Activated CD8-positive, alpha-beta memory T cell treated with anti-CD3 and anti-CD28 coated beads, Interleukin-2, amount 10 ng/mL, durations not matched to agents 7 days and 5 days (primary cell): ENCODE measurements at regions not wholly inside any gene's neighbourhood (a gene's known extent, or its start where the extent isn't known, plus 50 kb on each side); places are given as distances from the start of the nearest gene placed in this dataset.

ENCODE experiments used
- ATAC-seq: fragments of 150-1000 bp; cut with Tn5 transposase; one replicate; pipeline ENCODE4 v1.10.0; 2021; ENCODE audit warnings: moderate library complexity
- CTCF ChIA-PET: fragments of 350-600 bp; sonication (Branson Sonifier 250); formaldehyde crosslinking; loops from one replicate; lab custom pipeline; 2021; ENCODE audit warnings: antibody characterized with exemption; lab: Charles Lee
- DNase-seq: peaks from one replicate; pipeline ENCODE4 v3.0.0-alpha.2; 2020
- H3K27ac Mint-ChIP-seq: one replicate; pipeline ENCODE4 v1.8.0; 2021; ENCODE audit warnings: mild to moderate bottlenecking, mixed read lengths
- H3K27me3 Mint-ChIP-seq: one replicate; pipeline ENCODE4 v1.8.0; 2021; ENCODE audit warnings: mixed read lengths
- H3K36me3 Mint-ChIP-seq: one replicate; pipeline ENCODE4 v1.8.0; 2021; ENCODE audit warnings: mild to moderate bottlenecking, mixed read lengths
- H3K4me1 Mint-ChIP-seq: one replicate; pipeline ENCODE4 v1.8.0; 2021; ENCODE audit warnings: mixed read lengths
- H3K4me3 Mint-ChIP-seq: one replicate; pipeline ENCODE4 v1.8.0; 2021; ENCODE audit warnings: mild to moderate bottlenecking, moderate library complexity, mixed read lengths
- H3K9me3 Mint-ChIP-seq: one replicate; pipeline ENCODE4 v1.8.0; 2022; ENCODE audit warnings: low read depth, mixed read lengths

DNA sequence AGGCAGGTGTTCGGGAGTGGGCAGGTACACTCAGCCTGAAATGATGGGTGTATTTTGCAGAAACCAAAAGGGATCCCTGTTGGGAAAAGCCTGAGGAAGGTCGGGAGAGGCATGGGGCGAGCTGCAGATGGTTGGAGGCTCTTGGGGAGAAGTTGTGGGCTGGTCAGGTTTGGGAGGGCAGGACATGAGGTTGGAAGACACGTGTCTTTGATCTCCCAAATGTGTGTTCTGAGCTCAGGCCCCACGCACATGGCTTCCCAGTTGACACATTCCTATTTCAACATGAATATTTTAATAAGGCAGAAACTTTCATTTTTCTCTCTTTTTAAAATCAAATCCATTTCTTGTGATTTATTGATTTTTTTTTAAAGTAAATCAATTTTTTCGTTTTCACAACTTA, 1003.3 kb downstream of the TBC1D22A start:
- Mint-ChIP-seq H3K4me1 (no peaks in the 10 kb centered on the region), H3K27ac (no peak overlapping the region), H3K9me3 (peaks cover 2% of the 10 kb centered on the region), H3K36me3 (no peaks in the 10 kb centered on the region), H3K27me3 (no peaks in the 10 kb centered on the region), H3K4me3 (no peak overlapping the region)
- no peak for ATAC-seq
- CTCF ChIA-PET, result no interaction called here
- no peak for DNase-seq

DNA sequence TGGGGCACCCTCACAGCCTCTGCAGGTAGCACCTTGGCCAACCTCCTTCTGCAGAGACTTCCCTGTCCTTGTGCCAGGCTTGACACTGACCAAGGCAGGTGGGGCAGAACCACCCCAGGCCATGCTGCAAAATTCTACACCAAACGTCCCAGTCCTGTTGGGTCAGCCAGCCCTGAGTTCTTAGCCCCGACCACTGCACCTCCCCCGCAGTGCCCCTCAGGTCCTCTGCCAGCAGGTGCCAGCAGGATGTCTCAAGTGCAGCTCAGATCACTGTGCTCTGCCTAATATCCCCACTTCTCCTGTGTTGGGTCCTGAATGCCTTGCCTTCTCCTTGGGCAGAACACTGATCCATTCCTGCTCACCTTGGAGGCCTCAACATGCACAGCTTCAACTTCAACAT, 999.7 kb downstream of the TBC1D22A start:
- peaks cover 2% of the 10 kb centered on the region for H3K9me3 Mint-ChIP-seq
- no peak for DNase-seq
- no peaks in the 10 kb centered on the region for H3K36me3 Mint-ChIP-seq
- no peaks in the 10 kb centered on the region for H3K4me1 Mint-ChIP-seq
- H3K4me3 Mint-ChIP-seq, result no peak overlapping the region
- ATAC-seq, result no peak
- H3K27ac Mint-ChIP-seq, result no peak overlapping the region
- CTCF ChIA-PET, result no interaction called here
- H3K27me3 Mint-ChIP-seq, result no peaks in the 10 kb centered on the region

DNA sequence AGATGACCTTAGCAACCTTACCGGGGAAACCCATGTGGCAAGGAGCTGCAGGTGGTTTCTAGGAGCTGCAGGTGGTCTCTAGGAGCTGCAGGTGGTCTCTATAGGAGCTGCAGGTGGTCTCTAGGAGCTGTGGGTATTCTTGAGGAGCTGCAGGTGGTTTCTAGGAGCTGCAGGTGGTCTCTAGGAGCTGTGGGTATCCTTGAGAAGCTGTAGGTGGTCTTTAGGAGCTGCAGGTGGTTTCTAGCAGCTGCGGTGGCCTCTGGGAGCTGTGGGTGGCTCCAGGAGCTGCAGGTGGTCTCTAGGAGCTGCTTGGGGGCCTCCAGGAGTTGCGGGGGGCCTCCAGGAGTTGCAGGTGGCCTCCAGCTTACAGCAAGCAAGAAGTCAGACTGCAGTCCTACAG, 997.5 kb downstream of the TBC1D22A start:
- Mint-ChIP-seq H3K4me1 (no peaks in the 10 kb centered on the region), H3K27ac (no peak overlapping the region), H3K4me3 (no peak overlapping the region), H3K36me3 (no peaks in the 10 kb centered on the region), H3K9me3 (peaks cover 2% of the 10 kb centered on the region), H3K27me3 (no peaks in the 10 kb centered on the region)
- CTCF ChIA-PET, result no interaction called here
- ATAC-seq (no peak), DNase-seq (no peak)

DNA sequence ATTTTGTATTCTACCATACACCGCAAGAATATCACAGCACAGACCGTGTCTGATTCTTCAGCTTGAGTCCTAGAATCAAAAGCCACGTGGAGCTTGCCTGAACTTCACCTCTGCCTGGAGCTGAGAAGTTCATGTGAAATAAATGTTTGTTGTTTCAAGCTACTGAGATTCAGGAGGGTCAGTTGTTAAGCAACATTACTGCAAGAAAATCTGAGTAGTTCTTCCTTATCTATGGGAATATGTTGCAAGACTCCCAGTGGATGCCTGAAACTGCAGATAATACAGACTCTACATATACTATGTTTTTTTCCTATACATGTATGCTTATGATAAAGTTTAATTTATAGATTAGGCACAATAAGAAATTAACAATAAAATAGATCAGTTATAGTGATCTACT, 995.3 kb downstream of the TBC1D22A start:
- no peak overlapping the region for H3K4me3 Mint-ChIP-seq
- no peaks in the 10 kb centered on the region for H3K4me1 Mint-ChIP-seq
- DNase-seq (no peak), ATAC-seq (no peak)
- CTCF ChIA-PET, result no interaction called here
- peaks cover 2% of the 10 kb centered on the region for H3K9me3 Mint-ChIP-seq
- H3K27me3 Mint-ChIP-seq, result no peaks in the 10 kb centered on the region
- H3K27ac Mint-ChIP-seq, result no peak overlapping the region
- H3K36me3 Mint-ChIP-seq, result no peaks in the 10 kb centered on the region

DNA sequence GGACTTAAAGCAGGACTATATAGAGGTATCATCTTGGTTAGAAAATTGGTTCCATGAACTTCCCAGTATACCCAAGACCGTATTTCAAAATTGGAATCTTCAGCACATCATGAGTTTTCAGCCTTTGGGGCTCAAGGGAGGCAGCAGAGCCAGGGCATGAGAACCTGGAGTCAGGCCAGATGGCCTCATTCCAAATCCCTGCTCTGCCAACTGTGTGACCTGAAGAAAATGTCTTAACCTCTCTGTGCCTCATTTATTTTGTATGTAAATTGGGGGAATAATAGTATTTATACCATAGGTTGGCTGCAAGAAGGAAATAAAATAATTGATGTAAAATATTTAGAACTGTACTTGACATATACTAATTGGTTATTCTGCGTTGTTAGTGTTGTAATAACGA, 987.6 kb downstream of the TBC1D22A start:
- no peaks in the 10 kb centered on the region for H3K27me3 Mint-ChIP-seq
- no peaks in the 10 kb centered on the region for H3K4me1 Mint-ChIP-seq
- H3K36me3 Mint-ChIP-seq, result no peaks in the 10 kb centered on the region
- ATAC-seq (no peak), DNase-seq (no peak)
- H3K27ac Mint-ChIP-seq, result no peak overlapping the region
- CTCF ChIA-PET, result no interaction called here
- H3K4me3 Mint-ChIP-seq, result no peak overlapping the region
- H3K9me3 Mint-ChIP-seq, result peaks cover 2% of the 10 kb centered on the region

DNA sequence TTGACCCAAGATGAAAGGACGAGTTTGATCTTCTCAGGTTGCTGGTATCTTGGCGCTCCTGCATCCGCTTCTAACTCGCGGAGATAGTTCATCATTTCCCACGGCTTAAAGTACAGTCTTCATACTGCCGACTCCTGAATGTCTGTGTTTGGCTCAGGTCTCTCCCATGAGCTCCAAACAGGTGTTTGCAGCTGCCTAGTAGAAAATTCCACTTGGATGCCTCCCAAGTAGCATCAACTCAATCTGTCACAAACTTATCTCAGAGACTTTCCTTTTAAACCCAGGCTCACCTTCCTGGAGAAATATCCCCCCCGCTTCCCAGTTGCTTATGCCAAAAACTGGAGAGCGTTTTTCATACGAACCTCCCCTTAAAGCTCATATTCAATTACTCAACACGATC, 986.5 kb downstream of the TBC1D22A start:
- Mint-ChIP-seq H3K27ac (no peak overlapping the region), H3K9me3 (peaks cover under 1% of the 10 kb centered on the region), H3K36me3 (no peaks in the 10 kb centered on the region), H3K4me3 (no peak overlapping the region), H3K4me1 (no peaks in the 10 kb centered on the region), H3K27me3 (no peaks in the 10 kb centered on the region)
- ATAC-seq (no peak), DNase-seq (no peak)
- CTCF ChIA-PET, result no interaction called here

DNA sequence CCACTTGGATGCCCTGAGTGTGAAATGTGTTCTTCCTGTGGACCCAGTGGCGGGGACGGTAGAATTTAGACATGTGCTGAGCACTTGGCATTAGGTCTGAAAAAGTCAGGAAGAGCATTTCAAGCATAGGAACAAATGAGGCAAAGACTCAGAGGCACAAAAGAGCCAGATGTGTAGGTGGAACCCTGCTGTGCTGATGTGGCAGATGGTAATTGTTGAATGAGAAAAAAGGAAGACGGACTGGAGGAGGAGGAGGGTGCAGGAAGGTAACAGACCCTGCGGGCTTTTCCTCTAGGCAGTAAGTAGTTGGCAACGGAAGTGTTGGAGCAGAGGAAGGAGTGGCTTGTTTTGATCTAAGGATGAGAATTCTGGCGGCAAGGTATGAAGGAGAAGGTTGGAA, 985.8 kb downstream of the TBC1D22A start:
- Mint-ChIP-seq H3K9me3 (no peaks in the 10 kb centered on the region), H3K36me3 (no peaks in the 10 kb centered on the region), H3K4me1 (no peaks in the 10 kb centered on the region), H3K4me3 (no peak overlapping the region), H3K27me3 (no peaks in the 10 kb centered on the region), H3K27ac (no peak overlapping the region)
- CTCF ChIA-PET, result no interaction called here
- DNase-seq (no peak), ATAC-seq (no peak)

DNA sequence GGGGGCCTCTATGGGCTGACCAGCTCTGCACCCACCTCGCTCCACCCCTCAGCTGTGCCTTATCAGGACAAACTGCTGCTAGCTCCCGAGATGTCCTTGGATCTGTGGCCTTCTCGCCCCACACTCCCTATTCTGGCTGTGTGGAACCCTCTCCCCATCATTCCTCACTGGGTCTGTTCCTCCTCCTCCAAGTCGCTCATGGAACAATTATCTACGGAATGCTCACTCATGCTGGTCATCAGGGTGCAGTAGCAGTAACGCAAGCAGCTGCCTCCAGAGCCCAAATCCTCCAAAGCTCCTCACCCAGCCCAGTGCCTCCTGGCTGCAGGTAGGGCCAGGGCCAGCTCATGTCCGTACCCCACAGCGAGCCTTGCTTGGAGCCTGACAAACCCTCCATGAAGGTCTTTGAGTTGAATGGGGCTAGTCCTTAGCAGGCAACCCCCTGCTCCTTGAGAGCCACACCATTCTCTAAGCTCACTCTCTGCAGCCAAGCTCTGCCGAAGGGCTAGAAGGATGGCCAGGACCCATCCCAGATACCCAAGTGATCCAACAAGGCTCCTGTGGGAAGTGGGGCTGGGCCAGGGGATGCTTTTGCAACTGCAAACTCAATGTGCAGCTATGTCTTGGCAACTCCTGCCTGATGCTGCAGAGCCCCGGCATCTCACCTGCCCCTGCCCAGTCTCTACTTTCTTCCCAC, 977.8 kb downstream of the TBC1D22A start:
- DNase-seq, result no peak
- H3K4me3 Mint-ChIP-seq, result no peak overlapping the region
- no peak overlapping the region for H3K27ac Mint-ChIP-seq
- H3K9me3 Mint-ChIP-seq, result no peaks in the 10 kb centered on the region
- no peaks in the 10 kb centered on the region for H3K36me3 Mint-ChIP-seq
- CTCF ChIA-PET, result no interaction called here
- no peaks in the 10 kb centered on the region for H3K4me1 Mint-ChIP-seq
- ATAC-seq, result no peak
- H3K27me3 Mint-ChIP-seq, result no peaks in the 10 kb centered on the region

DNA sequence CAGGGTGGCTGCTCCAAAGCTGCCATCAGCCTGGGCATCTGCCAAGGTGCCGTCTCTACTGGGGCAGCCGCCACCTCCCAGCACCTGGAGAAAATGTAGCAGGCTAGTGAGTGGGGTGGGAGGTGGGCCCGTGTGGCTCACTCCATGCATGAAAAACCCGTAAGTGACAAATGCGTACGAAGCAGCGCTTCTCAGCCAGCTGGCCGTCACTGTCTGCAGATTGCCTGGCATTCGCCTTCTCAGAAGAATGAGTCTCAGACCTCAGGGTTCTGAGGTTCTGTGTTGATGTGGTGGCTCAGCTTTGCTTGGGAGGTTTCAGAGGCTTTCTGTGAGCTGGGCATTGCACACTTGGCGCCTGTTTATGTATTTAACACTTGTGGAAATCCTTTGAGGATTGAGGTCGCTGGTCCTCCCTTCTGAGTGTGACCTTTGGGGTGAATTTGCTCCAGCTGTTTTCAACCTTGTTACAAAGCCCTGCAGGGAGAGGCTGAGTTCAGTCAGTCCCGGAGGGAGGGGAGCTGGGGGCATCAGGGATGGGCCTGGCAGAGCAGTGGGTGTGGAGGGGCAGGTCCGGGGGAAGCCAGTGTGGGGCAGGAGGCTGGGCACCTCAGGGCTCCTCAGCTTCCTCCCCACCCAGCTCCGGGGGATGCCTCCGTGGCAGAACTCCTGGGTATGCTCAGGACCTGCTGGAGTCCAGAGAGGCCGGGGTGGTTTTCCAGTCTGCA, 977.0 kb downstream of the TBC1D22A start:
- Mint-ChIP-seq H3K9me3 (no peaks in the 10 kb centered on the region), H3K4me3 (no peak overlapping the region), H3K27ac (no peak overlapping the region), H3K36me3 (no peaks in the 10 kb centered on the region), H3K27me3 (no peaks in the 10 kb centered on the region), H3K4me1 (no peaks in the 10 kb centered on the region)
- CTCF ChIA-PET, result no interaction called here
- DNase-seq, result no peak
- ATAC-seq, result no peak

DNA sequence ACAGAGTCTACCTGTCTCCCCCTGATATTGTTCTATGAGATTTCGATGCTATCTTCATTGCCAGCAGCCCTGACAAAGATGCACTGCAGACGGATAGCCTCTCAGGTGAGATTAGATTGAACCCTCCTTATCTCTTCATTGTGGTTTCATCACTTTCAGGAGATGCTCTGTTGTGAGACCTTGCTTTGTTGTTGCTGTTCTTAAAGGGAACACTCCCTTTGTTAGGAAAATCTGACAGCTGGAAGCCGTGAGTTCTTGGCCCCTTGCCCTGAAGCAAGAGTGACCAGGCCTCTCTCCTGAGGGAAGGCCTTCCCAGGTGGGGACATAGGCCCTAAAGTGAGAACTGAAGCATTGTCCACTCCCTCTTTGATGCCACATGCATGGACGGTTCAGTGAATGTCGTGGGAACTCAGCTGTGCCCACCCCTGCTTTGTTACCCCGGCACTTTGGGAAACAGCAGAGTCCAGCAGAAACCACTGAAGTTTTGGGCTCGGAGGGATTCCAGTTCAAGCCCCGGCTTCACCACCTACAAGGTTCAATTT, 976.1 kb downstream of the TBC1D22A start:
- Mint-ChIP-seq H3K36me3 (no peaks in the 10 kb centered on the region), H3K27me3 (no peaks in the 10 kb centered on the region), H3K4me3 (no peak overlapping the region), H3K27ac (no peak overlapping the region), H3K9me3 (no peaks in the 10 kb centered on the region), H3K4me1 (no peaks in the 10 kb centered on the region)
- DNase-seq (no peak), ATAC-seq (no peak)
- CTCF ChIA-PET, result no interaction called here

DNA sequence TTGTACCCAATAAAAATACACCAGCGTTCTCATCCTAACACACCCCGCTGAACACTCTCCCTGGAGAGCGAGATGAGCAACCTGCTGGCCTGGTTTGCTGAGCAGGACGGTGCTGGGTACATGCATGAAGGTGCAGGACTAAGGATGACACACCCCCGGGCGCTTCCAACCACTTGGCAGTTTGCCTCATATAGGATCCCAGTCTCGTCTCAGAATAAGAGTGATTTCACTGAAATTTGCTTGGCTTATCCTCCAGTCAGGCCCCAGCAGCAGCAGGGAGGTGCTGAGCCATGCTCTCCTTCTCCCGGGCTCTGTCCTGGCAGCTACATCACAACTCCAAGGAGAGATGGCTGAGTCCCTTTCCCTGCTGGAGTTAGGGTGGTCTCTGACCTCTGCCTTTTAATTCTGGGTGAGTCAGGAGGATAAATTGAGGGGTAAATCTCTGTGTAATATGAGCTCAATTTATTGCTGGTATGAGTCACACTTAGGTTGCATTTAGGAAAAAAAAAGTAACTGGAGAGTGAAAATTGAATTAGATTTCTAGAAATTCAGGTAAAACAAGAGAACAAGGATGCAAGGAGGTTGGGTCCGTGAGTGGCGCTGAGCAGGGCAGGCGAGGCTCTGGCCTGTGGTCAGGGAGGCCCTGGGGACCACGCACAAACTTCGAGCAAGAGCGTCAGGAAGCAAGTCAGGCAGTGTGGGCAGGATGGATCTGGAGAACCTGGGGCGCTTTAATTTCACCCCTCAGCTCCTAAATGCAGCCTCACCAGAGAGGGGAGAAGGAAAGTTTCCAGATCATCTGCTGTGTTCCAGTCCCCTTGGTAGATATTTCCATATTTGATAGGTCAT, 974.0 kb downstream of the TBC1D22A start:
- Mint-ChIP-seq H3K4me3 (no peak overlapping the region), H3K36me3 (no peaks in the 10 kb centered on the region), H3K4me1 (no peaks in the 10 kb centered on the region), H3K9me3 (peaks cover 3% of the 10 kb centered on the region), H3K27me3 (no peaks in the 10 kb centered on the region), H3K27ac (no peak overlapping the region)
- DNase-seq, result no peak
- ATAC-seq, result no peak
- CTCF ChIA-PET, result no interaction called here

DNA sequence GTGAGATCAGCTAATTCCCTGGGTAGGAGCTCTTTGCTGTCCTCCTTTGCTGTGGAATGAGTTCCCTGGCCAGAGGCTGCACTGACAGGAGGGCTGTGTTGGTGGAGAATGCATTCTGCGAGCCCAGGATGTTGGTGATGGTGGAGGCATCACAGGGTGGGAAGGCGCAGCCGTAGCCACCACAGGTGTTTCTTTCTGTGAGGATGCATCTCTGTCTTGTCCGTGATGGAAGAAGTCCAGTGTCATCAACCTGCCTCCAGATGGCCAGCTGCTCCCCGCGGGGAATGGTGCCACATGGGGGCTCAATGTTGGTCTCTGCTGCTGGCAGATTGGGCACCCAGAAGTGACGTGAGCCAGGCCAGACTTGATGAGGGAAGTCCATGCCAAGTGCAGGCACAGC, 972.1 kb downstream of the TBC1D22A start:
- Mint-ChIP-seq H3K4me3 (no peak overlapping the region), H3K36me3 (no peaks in the 10 kb centered on the region), H3K4me1 (no peaks in the 10 kb centered on the region), H3K9me3 (peaks cover 4% of the 10 kb centered on the region), H3K27me3 (no peaks in the 10 kb centered on the region), H3K27ac (no peak overlapping the region)
- no peak for DNase-seq
- CTCF ChIA-PET, result no interaction called here
- ATAC-seq, result no peak

DNA sequence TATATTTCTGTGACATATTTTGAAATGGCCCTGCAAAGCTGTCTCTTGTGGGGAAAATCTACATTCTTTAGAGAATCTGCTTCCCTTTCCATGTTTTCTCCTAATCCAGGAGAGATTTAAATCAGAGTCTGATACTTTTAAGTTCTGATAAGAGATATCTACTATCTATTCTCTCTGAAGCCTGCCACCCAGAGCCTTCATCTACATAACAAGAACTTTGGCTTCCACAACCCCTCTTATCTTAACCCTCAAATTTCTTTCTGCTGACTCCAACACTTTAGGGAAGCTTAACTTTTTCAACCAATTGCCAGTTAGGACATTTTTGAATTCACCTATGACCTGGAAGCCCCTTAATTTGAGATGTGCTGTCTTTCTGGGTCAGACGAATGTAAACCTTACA, 965.2 kb downstream of the TBC1D22A start:
- ATAC-seq, result no peak
- H3K27me3 Mint-ChIP-seq, result peaks cover 7% of the 10 kb centered on the region
- no peaks in the 10 kb centered on the region for H3K36me3 Mint-ChIP-seq
- no peak for DNase-seq
- H3K9me3 Mint-ChIP-seq, result peaks cover 4% of the 10 kb centered on the region
- H3K27ac Mint-ChIP-seq, result no peak overlapping the region
- CTCF ChIA-PET, result no interaction called here
- H3K4me1 Mint-ChIP-seq, result no peaks in the 10 kb centered on the region
- no peak overlapping the region for H3K4me3 Mint-ChIP-seq
